NCI-H1105 treated with DMSO at 0.1 percent for 48 hours (cell line): ENCODE measurements at regions not wholly inside any gene's neighbourhood (a gene's known extent, or its start where the extent isn't known, plus 50 kb on each side); places are given as distances from the start of the nearest gene placed in this dataset.
A peak's percentile ranks its signal among the peaks of the same experiment; 100 is the strongest.
"Not testable (repeated sequence)": the region's sequence is repeated elsewhere in the genome, so short reads cannot be mapped to it uniquely, and the experiment has no call there.

ENCODE experiments used
- DNase-seq: peaks from one replicate; lab custom pipeline; 2025; lab: John Stamatoyannopoulos, UW

GRCh38 chr2:223294756-223295155, 242.8 kb downstream of the KCNE4 start:
- no peak for DNase-seq

DNA sequence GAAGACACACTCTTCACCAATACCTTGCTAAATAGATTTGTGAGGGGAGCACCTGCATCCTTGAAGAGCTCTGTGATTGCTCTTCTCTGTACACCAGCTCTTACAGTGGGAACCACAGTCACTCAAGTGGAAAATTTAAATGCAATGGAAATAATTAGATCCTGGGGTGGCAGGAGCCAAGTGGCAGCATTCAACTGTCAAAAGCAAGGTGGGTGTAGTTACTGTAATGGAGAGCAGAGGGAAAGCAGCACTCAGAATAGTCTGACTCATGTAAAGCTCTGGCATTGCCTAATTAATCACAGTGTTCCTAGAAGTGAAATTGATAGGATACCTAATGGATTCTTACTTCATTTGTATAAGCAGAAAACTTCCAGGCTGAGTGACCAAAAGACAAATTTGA, 245.8 kb downstream of the KCNE4 start:
- peak; percentile 85 for DNase-seq

DNA sequence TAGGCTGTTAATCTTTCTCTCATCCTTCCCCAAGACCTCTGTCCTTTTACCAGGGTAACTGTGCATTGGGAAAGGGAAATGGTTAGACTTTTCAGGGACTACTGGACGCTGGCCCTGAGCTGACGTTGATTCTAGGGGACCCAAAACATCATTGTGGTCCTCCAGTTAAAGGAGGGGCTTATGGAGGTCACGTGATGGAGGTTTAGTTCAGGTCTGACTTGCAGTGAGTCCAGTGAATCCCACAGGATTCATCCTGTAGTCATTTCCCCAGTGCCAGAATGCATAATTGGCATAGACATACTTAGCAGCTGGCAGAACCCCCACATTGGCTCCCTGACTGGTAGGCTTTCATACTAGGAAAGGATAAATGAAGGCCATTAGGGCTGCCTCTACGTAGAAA, 246.3 kb downstream of the KCNE4 start:
- DNase-seq: not testable (repeated sequence)

GRCh38 chr2:223300326-223300725, 248.3 kb downstream of the KCNE4 start:
- DNase-seq: no peak

- DNase-seq: no peak
Observed at GRCh38 chr2:223306371-223306770, 254.4 kb downstream of the KCNE4 start.

GRCh38 chr2:223311889-223312680, 260.1 kb downstream of the KCNE4 start:
- no peak for DNase-seq

GRCh38 chr2:223313101-223313500, 261.1 kb downstream of the KCNE4 start:
- no peak for DNase-seq

DNA sequence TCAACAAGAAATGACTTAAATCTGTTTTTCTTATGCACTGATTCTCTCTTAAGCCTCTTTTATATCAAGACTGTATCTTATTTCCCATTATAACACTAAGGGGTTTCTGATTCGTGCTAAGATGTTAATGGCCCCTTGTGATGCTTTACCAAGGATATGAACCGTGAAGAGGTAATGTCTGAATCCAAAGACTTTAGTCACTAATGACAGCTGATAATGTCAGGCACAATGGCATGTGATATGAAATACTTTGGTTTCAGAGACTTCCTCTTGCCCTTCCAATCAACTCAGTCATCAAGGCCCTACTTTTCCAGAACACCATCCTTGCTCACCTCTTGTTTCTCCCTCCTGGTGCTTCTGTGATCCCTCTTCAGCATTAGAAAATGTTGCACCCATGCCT, 262.8 kb downstream of the KCNE4 start:
- DNase-seq: no peak

- DNase-seq: no peak
Observed at GRCh38 chr2:223315813-223316212, 263.8 kb downstream of the KCNE4 start.

- DNase-seq: no peak
Observed at GRCh38 chr2:223316342-223316741, 264.4 kb downstream of the KCNE4 start.

DNA sequence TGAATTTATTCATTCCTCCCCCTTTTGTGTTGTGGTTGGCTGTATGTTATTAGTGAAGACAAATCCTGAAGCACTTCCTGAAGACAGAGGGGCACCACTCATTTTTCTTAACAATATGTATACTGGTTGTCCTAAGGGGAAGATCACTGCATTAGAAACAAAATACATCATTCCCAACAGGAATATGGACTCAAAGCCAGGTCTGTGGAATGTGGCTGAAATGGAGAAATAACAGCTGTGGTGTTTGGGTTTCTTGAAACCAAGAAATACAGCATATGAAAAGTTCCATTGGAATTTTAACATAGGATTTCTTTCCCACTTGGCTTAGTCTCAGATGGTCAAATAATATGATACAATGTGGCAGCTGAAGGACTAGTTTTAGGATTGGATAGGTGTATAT, 267.6 kb downstream of the KCNE4 start:
- DNase-seq: no peak

GRCh38 chr2:223324402-223324801, 272.4 kb downstream of the KCNE4 start:
- DNase-seq: no peak

DNA sequence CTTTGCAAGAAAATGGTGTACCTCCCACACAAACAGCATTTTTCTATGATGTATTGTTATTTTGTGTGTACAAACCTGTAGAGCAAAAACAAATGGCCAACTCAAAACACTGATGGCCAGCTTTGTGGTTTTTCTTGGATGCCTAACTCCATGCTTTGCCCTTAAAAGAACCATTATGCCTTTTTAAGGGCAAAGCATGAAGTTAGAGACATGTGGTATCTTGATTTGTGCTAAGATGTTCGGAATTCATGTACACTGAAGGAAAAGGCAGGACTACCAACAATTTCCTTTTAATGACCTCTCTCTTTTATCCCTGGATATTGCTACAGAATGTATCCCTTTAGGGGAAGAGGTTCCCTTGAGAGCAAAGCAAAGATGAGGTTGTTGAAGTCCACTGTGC, 273.6 kb downstream of the SCG2 start:
- DNase-seq: no peak

GRCh38 chr2:223330747-223331146, 271.4 kb downstream of the SCG2 start:
- not testable (repeated sequence) for DNase-seq

- no peak for DNase-seq
Observed at GRCh38 chr2:223338016-223338415, 264.1 kb downstream of the SCG2 start.

DNA sequence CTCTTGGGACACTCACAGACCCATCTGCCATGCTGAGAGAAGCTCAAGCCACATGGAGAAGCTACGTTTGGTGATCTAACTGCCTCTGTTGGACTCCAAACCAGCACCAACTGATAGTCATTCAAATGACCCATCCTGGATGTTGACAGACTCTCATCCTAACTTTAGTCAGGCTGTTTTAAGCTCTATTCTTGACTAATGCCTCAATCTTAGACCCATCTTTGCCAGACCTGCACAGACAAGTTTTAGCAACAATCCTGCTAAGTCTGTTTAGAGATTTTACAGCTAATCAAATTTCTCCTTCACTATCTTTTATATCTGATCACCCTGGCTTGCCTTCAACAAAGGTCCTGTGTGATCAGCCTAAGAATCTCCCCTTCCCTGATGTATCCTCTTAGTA, 245.1 kb downstream of the SCG2 start:
- DNase-seq: no peak

DNA sequence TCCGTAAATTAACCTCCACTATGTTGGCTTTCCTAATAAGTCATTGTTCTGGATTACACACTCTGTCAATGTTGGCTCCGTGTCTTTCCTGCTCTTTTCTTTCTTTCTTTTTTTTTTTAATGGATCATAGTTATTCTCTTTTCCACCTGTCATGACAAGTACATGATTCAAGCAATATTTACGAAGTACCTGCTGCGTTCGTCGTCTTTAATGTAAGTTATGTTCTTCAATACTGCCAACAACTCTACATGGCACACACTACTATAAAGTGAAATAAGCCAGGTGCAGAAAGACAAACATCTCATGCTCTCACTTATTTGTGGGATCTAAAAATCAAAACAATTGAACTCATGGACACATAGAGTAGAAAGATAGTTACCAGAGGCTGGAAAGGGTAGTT, 239.1 kb downstream of the SCG2 start:
- DNase-seq: peak; percentile 12

- no peak for DNase-seq
Observed at GRCh38 chr2:223365158-223365679, 236.9 kb downstream of the SCG2 start.

DNA sequence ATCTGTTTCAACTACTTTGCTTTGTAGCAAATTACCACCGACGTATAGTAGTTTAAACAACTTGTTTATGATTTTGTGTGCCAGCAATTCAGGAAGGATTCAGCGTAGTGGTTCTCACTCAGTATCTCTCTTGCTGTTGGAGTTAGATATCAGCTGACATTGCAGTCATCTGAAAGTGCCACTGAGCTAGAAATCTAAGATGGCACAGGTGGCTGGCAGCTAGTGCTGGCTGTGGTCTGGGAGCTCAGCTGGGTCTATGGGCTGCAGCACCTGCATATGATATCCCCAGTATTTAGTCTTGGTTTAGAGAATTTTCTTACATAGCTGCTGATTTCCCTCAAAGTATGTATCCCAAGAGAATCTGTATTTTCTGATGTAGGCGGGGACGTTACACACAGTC, 235.6 kb downstream of the SCG2 start:
- DNase-seq: no peak

DNA sequence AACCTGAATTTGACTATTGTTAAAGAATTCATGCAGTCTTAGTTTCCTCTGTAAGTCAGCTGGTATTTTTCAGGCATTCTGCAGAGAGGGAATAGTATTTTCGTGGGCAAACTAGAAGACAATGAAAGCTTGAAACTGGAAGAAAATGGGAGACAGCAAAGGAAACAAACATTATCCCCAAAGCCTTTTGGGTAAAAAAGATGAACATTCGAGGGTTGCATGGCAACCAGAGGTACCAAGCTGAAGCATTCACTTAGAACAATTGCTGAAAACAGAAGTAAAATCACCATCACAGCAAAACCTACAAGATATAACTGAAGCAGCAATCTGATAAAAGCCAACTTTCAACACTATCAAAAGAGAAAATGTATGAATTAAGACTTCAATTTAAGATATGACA, 233.7 kb downstream of the SCG2 start:
- no peak for DNase-seq

- DNase-seq: no peak
Observed at GRCh38 chr2:223369889-223370288, 232.3 kb downstream of the SCG2 start.

- DNase-seq: no peak
Observed at GRCh38 chr2:223383315-223383714, 218.8 kb downstream of the SCG2 start.

DNA sequence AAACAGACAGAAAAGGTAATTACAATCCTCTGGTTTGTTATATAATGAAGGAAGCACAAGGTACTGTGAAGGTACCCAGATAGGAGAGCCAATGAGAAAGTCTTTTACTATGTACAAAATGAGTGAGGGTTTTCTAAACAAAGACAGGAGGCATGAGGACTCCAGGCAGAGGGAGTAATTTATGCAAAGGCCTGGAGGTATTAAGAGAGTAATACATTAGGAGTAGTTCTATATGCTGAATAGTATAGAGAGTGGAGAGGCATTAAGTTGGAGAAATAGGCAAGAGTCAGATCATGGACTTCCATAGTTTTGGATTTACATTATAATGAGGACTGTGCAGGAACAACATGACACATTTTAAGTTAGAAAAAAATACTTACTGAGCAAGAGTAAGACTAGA, 216.0 kb downstream of the SCG2 start:
- no peak for DNase-seq

DNA sequence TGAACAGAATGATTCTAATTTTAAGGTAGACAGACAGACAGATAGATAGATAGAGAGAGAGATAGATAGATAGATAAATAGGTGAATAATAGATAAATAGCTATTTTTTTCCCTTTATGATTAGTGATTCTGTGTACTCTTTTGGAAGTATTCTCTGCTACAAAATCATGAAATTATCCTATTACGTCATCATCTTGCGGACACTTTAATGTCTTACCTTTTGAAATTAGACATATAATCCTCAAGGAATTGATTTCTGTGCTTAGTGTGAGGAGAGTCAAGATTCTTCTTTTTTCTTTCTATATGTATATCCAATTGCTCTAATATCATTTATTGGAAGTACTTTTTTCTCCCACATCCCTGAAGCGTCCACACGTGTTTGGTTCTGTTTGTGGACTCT, 215.2 kb downstream of the SCG2 start:
- no peak for DNase-seq
